GM15510 (cell line): ENCODE measurements at regions not wholly inside any gene's neighbourhood (a gene's known extent, or its start where the extent isn't known, plus 50 kb on each side); places are given as distances from the start of the nearest gene placed in this dataset.

Experiments
- POLR2A ChIP-seq: IDR thresholded peaks from 3 replicates; pipeline ENCODE4 v1.6.1; 2011; ENCODE audit warnings: borderline replicate concordance; ENCODE audit not compliant: insufficient read length; ENCODE audit errors: extremely low read depth

DNA sequence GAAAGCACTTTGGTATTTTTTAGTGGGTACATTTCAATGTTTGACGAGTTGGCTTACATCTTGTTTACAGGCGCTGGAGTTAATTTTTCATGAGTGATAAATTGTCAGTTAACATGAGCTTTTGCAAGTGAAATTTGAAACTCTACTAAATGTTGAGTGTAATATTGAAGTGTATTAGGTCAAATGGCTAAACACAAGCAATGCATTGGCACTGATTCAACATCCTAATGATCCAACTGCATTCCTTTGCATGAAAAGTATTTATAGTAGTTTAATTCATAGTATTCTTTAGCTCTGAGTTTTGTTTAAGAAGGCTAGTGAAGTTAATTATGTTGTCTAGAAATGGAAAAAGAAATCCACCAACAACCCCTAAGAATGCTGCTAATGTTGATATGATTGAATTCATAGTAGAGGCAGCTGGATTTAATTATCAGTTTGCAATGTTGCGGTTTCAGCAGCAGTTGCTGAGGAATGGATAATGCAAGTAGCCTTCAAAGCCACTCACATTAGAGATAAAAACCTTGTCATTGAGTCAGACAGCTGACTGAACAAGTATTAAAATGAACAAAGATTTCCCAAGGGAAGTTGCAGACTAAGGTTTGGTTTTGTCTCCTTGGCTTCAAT lies 245.6 kb upstream of the GOLIM4 start:
- TF ChIP-seq POLR2A = no peak

- TF ChIP-seq POLR2A = no peak
These were observed 242.4 kb upstream of the GOLIM4 start for GRCh38 chr3:168338161-168338560.

- no peak for TF ChIP-seq POLR2A
These were observed 240.6 kb upstream of the GOLIM4 start for GRCh38 chr3:168336276-168336675.

DNA sequence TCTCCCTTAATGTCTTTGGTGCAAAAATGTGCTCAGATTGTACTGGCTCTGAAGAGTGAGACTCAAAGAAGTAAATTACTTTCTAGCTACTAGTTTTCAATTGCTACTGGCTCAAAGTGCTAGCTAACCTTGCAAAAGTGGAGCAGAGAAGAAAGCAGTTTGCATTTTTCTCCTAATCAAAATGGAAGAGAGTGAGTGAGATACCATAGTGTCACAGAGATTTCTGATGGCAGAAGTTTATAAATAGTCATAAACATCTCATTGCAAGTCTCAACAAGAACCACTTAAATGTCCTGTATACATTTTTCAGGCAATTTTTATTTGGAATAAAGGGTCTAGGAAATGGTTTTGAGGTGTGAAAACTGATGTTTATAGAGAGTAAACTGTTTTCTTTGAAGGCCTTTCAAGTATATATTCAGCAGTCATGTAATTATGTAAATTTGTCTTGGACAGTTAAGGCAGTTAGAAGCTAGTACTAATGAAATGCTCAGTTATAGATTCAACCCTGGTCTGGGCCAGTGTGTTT lies 237.7 kb upstream of the GOLIM4 start:
- no peak for TF ChIP-seq POLR2A

DNA sequence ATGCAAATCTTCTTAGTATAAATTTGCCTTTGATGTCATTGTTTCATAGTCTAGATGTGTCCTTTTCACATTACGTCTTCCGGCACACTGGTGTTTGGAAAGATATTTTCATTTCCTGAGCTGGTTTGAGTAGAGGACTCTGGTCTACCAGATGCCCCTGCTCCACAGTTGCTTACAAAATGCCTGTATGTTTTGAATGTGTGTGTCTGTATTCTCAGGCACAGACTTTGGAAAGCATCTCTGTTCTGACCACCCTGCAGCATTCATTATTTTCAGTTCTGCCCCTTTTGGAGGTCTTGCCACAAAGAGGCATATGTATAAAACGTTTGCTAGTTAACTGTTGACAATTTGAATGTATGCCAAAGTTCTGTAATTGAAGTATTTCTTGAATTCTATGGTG lies 236.0 kb upstream of the GOLIM4 start:
- no peak for TF ChIP-seq POLR2A

GRCh38 chr3:168330983-168331382 lies 235.3 kb upstream of the GOLIM4 start:
- no peak for TF ChIP-seq POLR2A

DNA sequence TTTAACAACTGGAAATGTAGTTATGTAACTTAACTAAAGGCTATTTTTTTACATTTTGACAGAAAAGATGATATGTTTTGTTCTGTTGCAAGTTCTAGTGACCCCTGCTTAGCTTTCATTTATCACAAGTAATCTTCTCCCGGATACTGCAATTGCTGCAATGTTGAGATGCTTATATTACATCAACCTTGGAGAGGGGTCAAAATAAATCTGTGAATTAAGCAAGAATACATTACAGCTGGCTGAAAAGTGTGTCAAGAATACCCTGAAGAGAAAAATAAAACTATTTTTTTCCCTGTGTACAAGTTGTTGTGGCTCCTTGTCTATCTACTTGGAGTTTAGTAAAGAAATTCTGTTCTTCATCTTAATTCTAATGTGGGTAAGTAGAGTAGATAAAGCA lies 232.1 kb upstream of the GOLIM4 start:
- no peak for TF ChIP-seq POLR2A

DNA sequence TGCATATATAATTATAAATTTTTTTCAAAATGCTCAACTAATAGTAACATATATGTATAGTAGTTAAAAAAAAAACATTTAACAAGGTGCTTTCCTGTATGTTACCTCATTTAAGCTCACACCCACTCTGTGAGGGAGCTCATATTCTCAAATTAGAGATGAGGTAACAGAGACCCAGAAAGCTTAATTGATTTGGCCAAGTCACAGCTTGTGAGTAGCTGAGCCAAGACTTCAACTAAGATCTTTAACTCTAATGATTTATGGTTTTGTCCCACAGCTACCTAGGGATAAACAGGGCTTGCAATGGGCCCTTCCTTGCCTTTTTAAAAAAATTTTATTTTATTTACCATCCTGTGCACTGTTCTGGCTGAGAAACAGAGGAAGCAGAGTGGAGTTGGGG lies 230.0 kb upstream of the GOLIM4 start:
- no peak for TF ChIP-seq POLR2A

GRCh38 chr3:168322941-168323340 lies 227.2 kb upstream of the GOLIM4 start:
- TF ChIP-seq POLR2A = no peak

- no peak for TF ChIP-seq POLR2A
These were observed 218.4 kb upstream of the GOLIM4 start for GRCh38 chr3:168314166-168314565.

DNA sequence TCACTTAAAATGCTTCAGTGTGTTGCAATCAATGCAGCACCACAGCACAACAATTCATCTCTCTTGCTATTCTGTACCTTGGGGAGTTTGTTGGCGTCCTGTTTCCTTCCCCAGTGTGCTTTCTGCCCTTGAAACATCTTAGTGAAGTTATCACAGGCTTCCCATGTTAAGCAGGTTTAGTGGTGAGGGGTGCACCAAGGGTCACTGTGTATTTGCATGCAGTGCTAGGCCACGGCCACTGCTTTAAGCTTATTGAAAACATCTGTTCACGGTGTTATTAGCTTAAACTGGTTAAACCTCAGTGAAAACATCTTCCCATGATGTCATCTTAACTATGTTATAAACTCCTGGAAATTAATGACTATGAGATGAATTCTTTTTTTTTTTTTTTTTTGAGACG lies 217.3 kb upstream of the GOLIM4 start:
- no peak for TF ChIP-seq POLR2A

- TF ChIP-seq POLR2A = no peak
These were observed 212.2 kb upstream of the GOLIM4 start for GRCh38 chr3:168307893-168308292.

GRCh38 chr3:168295027-168295426 lies 199.3 kb upstream of the GOLIM4 start:
- no peak for TF ChIP-seq POLR2A

DNA sequence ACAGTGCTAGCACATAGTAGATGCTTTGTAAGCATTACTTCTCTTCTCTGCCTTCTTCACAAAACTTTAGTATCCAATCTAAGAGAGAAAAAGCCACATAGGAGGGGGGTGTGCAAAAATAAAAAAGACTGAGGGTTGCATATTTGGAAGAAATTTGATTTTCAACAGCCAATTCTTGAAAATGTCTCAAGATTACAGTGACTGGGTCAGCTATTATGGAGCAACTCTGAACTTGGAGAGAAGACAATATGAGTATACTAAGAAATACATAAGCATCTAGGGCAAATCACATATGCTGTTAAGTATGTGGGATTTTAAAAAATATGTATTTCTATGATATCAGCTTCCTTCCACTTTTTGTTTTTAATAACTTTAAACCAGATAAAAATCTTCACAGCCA lies 196.6 kb upstream of the GOLIM4 start:
- no peak for TF ChIP-seq POLR2A

- no peak for TF ChIP-seq POLR2A
These were observed 193.8 kb upstream of the GOLIM4 start for GRCh38 chr3:168289471-168290008.

DNA sequence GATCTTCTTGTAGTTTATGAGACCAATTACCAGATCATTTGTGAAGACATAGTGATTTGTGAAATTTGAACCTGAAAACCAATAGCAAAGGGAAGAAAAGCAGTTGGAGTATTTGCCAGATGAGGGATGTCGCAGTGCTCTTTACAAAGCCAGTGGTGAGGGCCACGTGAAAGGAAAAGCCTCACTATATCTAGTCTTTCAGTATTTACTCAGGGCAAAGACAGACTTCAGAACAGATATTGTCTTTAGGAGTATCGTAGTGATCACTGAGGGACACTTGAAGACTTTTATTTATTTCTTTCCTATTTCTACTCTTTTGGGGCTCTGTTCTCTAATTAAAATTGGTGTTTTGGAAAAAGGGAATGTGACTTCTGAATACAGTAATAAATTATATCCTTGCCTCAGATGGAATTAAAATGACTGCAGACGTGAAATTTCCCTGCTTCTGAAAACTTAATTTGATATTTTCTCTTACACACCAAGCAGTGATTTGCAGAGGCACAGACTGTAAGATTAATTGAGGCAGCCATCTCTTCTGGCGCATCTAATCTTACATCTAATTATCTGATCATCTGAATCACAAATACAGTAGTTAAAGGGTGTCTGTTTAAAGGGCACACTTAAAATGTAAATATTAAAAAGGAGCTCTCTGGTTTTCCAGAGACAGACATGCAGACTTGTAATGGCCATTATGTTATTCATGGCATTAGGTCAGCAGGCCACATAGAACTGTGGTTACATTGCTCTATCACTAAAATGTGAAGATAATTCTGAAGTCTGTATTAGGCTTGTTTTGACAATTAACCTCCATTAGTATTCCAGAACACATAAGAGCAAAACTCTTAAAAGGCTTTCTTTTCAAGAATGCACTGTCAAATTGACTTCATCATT lies 193.0 kb upstream of the GOLIM4 start:
- TF ChIP-seq POLR2A = no peak

- no peak for TF ChIP-seq POLR2A
These were observed 189.8 kb upstream of the GOLIM4 start for GRCh38 chr3:168285506-168285905.

DNA sequence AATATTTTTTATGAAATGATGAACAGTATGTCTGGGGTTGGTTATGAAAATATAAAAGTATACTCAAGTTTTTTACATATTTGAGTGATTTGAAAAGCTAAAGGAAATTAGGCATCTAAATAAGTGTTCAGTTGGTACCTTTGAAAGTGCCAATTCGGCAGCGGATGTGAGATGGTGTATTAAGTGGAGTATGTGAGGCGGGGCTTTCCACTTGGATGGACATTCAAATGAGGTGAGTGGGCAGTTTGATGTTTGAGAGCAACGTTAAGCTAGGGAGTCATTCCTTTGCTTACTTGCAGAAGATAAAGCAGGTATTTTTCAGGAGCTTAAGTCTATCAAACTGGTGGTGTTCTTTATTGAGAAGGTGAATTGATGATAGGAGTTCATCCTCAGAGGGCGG lies 189.0 kb upstream of the GOLIM4 start:
- TF ChIP-seq POLR2A = no peak
